K562 (cell line): ENCODE measurements at regions not wholly inside any gene's neighbourhood (a gene's known extent, or its start where the extent isn't known, plus 50 kb on each side); places are given as distances from the start of the nearest gene placed in this dataset.

Experiments
- ATAC-seq: fragments of 200-7000 bp; cut with Tn5 transposase; 3 replicates; pipeline ENCODE4 v1.9.1; 2020; ENCODE audit warnings: moderate library complexity
- BruUV-seq: library from RNA; stranded (reverse); fragments of 400-500 nt; replicated peaks from 2 replicates; lab custom pipeline; 2021; lab: Mats Ljungman, UMichigan
- CTCF ChIA-PET: fragments of 300-600 bp; formaldehyde crosslinking; extraction: SDS; loops from one replicate; lab custom pipeline; 2021; ENCODE audit warnings: low intra/inter-chr PET ratio; lab: Yijun Ruan, JAX
- POLR2A ChIA-PET: fragments of 300-600, 350-650 bp; sonication (Branson Sonifier 250); formaldehyde crosslinking; extraction: SDS; loops from one replicate; lab custom pipeline; 2021; ENCODE audit warnings: antibody characterized with exemption, inconsistent platforms; lab: Yijun Ruan, JAX
- DNase-seq, 4 experiments: peaks; one replicate each; pipeline versions ENCODE4 v3.0.0 to v3.0.0-alpha.2; 2011 to 2018; ENCODE audit warnings: low spot score in 3 of 4, mixed read lengths in 3 of 4; ENCODE audit errors: extremely low read depth in 1 of 4
- FAIRE-seq: peaks from 2 replicates; lab custom pipeline; 2011; peaks lifted over from hg19 to GRCh38; lab: Jason Lieb, UNC
- H2AFZ ChIP-seq: 2 replicates; pipeline ENCODE4 v1.6.0; 2011; ENCODE audit warnings: low read depth, low read length, control low read depth, inconsistent platforms
- H3K27ac ChIP-seq: fragments of 200-600 bp; 3 replicates; pipeline ENCODE4 v1.8.0; 2011; ENCODE audit warnings: low read depth, mild to moderate bottlenecking, control low read depth, inconsistent platforms, low read length, moderate library complexity, mixed read lengths; ENCODE audit errors: extremely low read depth
- H3K27me3 ChIP-seq, 2 experiments: fragments of 300-600 bp in 1 of 2; 2 replicates in 1 of 2; 3 replicates in 1 of 2; pipeline versions ENCODE4 v1.6.0 to v1.8.0; 2011; ENCODE audit warnings: inconsistent platforms in 2 of 2, low read length in 2 of 2, mild to moderate bottlenecking in 1 of 2, mixed read lengths in 1 of 2, moderate library complexity in 1 of 2; ENCODE audit not compliant: control insufficient read depth in 2 of 2, insufficient read depth in 2 of 2
- H3K36me3 ChIP-seq: fragments of 300-600 bp; 3 replicates; pipeline ENCODE4 v1.8.0; 2011; ENCODE audit warnings: mild to moderate bottlenecking, low read length, inconsistent platforms; ENCODE audit not compliant: control insufficient read depth, insufficient read depth
- H3K4me1 ChIP-seq, 2 experiments: fragments of 200-600 bp in 1 of 2; replicated peaks in 1 of 2; 2 replicates in 1 of 2; 3 replicates in 1 of 2; pipeline versions ENCODE4 v1.5.1 to v1.8.0; 2011; ENCODE audit warnings: inconsistent platforms in 2 of 2, low read length in 2 of 2, mild to moderate bottlenecking in 1 of 2, mixed read lengths in 1 of 2, moderate library complexity in 1 of 2; ENCODE audit not compliant: control insufficient read depth in 2 of 2, insufficient read depth in 2 of 2
- H3K4me2 ChIP-seq: 2 replicates; pipeline ENCODE4 v1.6.1; 2011; ENCODE audit warnings: low read length, control low read depth, inconsistent platforms, mixed read lengths; ENCODE audit not compliant: insufficient read depth
- H3K4me3 ChIP-seq: fragments of 200-600 bp; sonication (generic), shearing (Covaris generic); 2 replicates; pipeline ENCODE4 v1.5.1; 2016; ENCODE audit warnings: control low read depth, inconsistent platforms
- H3K79me2 ChIP-seq: fragments of 200-600 bp; 3 replicates; pipeline ENCODE4 v1.8.0; 2011; ENCODE audit warnings: low read length, inconsistent platforms; ENCODE audit not compliant: control insufficient read depth, insufficient read depth
- H3K9ac ChIP-seq, 2 experiments: 2 replicates each; pipeline versions ENCODE4 v1.6.0 to v1.6.1; 2011; ENCODE audit warnings: low read depth in 2 of 2, low read length in 2 of 2, control low read depth in 1 of 2, inconsistent platforms in 1 of 2, mild to moderate bottlenecking in 1 of 2, mixed read lengths in 1 of 2; ENCODE audit not compliant: insufficient read depth in 1 of 2
- H3K9me1 ChIP-seq: one replicate; pipeline ENCODE4 v1.6.0; 2011; ENCODE audit warnings: inconsistent platforms, mild to moderate bottlenecking, low read length, moderate library complexity; ENCODE audit not compliant: control insufficient read depth, insufficient read depth
- H3K9me3 ChIP-seq: replicated peaks from 2 replicates; pipeline ENCODE4 v1.5.1; 2011; ENCODE audit warnings: low read depth, low read length, inconsistent platforms; ENCODE audit not compliant: control insufficient read depth, insufficient read depth
- H4K20me1 ChIP-seq: replicated peaks from 2 replicates; pipeline ENCODE4 v1.6.1; 2011; ENCODE audit warnings: low read length, inconsistent platforms, mixed read lengths; ENCODE audit not compliant: control insufficient read depth, insufficient read depth
- FOXO4 ChIP-seq: fragments of 450-650 bp; formaldehyde crosslinking; IDR thresholded peaks from 2 replicates; pipeline ENCODE4 v1.4.0; 2020; ENCODE audit warnings: mild to moderate bottlenecking, moderate library complexity
- IFI16 ChIP-seq: fragments of 250-450 bp; sonication (Bioruptor Pico); IDR thresholded peaks from 2 replicates; pipeline ENCODE4 v2.1.2; 2022; ENCODE audit warnings: mild to moderate bottlenecking, inconsistent platforms
- RAD51 ChIP-seq: fragments of 450-650 bp; IDR thresholded peaks from 2 replicates; pipeline ENCODE4 v1.7.1; 2016; ENCODE audit warnings: low read depth, mild to moderate bottlenecking, borderline replicate concordance
- TFE3 ChIP-seq: fragments of 450-650 bp; formaldehyde crosslinking; IDR thresholded peaks from 2 replicates; pipeline ENCODE4 v1.4.0; 2020; ENCODE audit warnings: mild to moderate bottlenecking, mixed read lengths
- in situ Hi-C: fragments of 300-500 bp; cut with MboI; formaldehyde crosslinking; loops from 4 replicates; pipeline ENCODE4 v1.15.0; 2018; ENCODE audit warnings: inconsistent platforms, mixed read lengths
- intact Hi-C: fragments of 100-400 bp; cut with micrococcal nuclease; formaldehyde crosslinking; loops from 2 replicates; pipeline ENCODE4 v1.14.2; 2022

- CTCF ChIA-PET = no interaction called here
- H3K27ac ChIP-seq = no peak overlapping the region
Measured at GRCh38 chr16:63488955-63489354, 1452.7 kb upstream of the CDH8 start.

More at GRCh38 chr16:63488955-63489354, 1452.7 kb upstream of the CDH8 start:
- no peak for ATAC-seq
- Histone ChIP-seq H3K4me1 (no peaks in the 10 kb centered on the region), H3K4me2 (no peak overlapping the region), H3K27me3 (no peaks in the 10 kb centered on the region), H3K9me3 (no peaks in the 10 kb centered on the region; the same call in 1 of the 2 replicates), H3K4me3 (no peak overlapping the region), H3K9ac (no peak overlapping the region), H3K9me1 (no peaks in the 10 kb centered on the region), H3K79me2 (no peaks in the 10 kb centered on the region), H3K36me3 (no peaks in the 10 kb centered on the region), H4K20me1 (no peaks in the 10 kb centered on the region), H2AFZ (no peak overlapping the region)
- intact Hi-C loops = no loop called here
- BruUV-seq = no TSS peak
- no peak for FAIRE-seq
- POLR2A ChIA-PET = no interaction called here
- DNase-seq = no peak
- TF ChIP-seq FOXO4 (CRISPR knock-in tag) = no peak
- TF ChIP-seq RAD51 = peak; percentile 31; the same call in 1 of the 2 replicates
- TF ChIP-seq TFE3 (CRISPR knock-in tag) = peak; percentile 77
- no peak for TF ChIP-seq IFI16
- in situ Hi-C loops = no loop called here
